Peyer's patch (tissue), 4 donors: ENCODE measurements at regions not wholly inside any gene's neighbourhood (a gene's known extent, or its start where the extent isn't known, plus 50 kb on each side); places are given as distances from the start of the nearest gene placed in this dataset.
"Not testable (repeated sequence)": the region's sequence is repeated elsewhere in the genome, so short reads cannot be mapped to it uniquely, and the experiment has no call there.

Experiments used
- POLR2A ChIP-seq, 2 donors: fragments of 450-650 bp; IDR thresholded peaks; one replicate each; pipeline ENCODE4 v1.5.1; 2017; ENCODE audit warnings: antibody characterized with exemption in 2 of 2, mild to moderate bottlenecking in 2 of 2, moderate library complexity in 2 of 2
- TF ChIP-seq, protein P1 (sequence below), 6 experiments: fragments of 450-650 bp in 4 of 6; fragments of 200-600 bp in 2 of 6; sonication (generic) in 1 of 6; IDR thresholded peaks; one replicate each; pipeline ENCODE4 v1.5.1; 2017 to 2019; ENCODE audit warnings: antibody characterized with exemption in 6 of 6, mild to moderate bottlenecking in 3 of 6, moderate library complexity in 1 of 6

GRCh38 chr2:87280596-87281355, 259.1 kb upstream of the PLGLB1 start:
- TF ChIP-seq, protein P1, sequence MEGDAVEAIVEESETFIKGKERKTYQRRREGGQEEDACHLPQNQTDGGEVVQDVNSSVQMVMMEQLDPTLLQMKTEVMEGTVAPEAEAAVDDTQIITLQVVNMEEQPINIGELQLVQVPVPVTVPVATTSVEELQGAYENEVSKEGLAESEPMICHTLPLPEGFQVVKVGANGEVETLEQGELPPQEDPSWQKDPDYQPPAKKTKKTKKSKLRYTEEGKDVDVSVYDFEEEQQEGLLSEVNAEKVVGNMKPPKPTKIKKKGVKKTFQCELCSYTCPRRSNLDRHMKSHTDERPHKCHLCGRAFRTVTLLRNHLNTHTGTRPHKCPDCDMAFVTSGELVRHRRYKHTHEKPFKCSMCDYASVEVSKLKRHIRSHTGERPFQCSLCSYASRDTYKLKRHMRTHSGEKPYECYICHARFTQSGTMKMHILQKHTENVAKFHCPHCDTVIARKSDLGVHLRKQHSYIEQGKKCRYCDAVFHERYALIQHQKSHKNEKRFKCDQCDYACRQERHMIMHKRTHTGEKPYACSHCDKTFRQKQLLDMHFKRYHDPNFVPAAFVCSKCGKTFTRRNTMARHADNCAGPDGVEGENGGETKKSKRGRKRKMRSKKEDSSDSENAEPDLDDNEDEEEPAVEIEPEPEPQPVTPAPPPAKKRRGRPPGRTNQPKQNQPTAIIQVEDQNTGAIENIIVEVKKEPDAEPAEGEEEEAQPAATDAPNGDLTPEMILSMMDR (IDR thresholded peaks at IDR 0.05) = not testable (repeated sequence)
- not testable (repeated sequence) for TF ChIP-seq POLR2A (IDR thresholded peaks at IDR 0.05)
